HT-29 (cell line): ENCODE measurements at regions not wholly inside any gene's neighbourhood (a gene's known extent, or its start where the extent isn't known, plus 50 kb on each side); places are given as distances from the start of the nearest gene placed in this dataset. TPM values are rescaled to one million over a fixed set of nuclear protein-coding genes. Genes with fewer than 3 reads are reported as not detected.

Experiments used
- small RNA-seq: library from RNA; depleted of rRNA; stranded (forward); fragments of <200 nt; gene quantifications from one replicate; pipeline ENCODE3, GENCODE V24; 2014

Small RNA genes in the stretch of these regions (small RNA-seq; reads per million reads assigned to genes)
- gene AC174048.1: not detected
- gene RF00561: not detected
